Panc1 (cell line): ENCODE measurements at regions not wholly inside any gene's neighbourhood (a gene's known extent, or its start where the extent isn't known, plus 50 kb on each side); places are given as distances from the start of the nearest gene placed in this dataset.

Experiments
- ATAC-seq: fragments of 200-7000 bp; cut with Tn5 transposase; 2 replicates; pipeline ENCODE4 v1.9.1; 2020; ENCODE audit warnings: mild to moderate bottlenecking, moderate library complexity
- BruUV-seq: library from RNA; stranded (reverse); fragments of 400-500 nt; replicated peaks from 2 replicates; lab custom pipeline; 2021; lab: Mats Ljungman, UMichigan
- CTCF ChIA-PET: fragments of 300-600 bp; sonication (Branson Sonifier 250); formaldehyde crosslinking; loops from one replicate; lab custom pipeline; 2022; ENCODE audit warnings: antibody characterized with exemption; lab: Charles Lee
- POLR2A ChIA-PET: fragments of 300-600 bp; sonication (Branson Sonifier 250); formaldehyde crosslinking; loops from one replicate; lab custom pipeline; 2022; ENCODE audit warnings: antibody characterized with exemption; lab: Charles Lee
- DNase-seq: peaks from one replicate; pipeline ENCODE4 v3.0.0-alpha.2; 2010; ENCODE audit warnings: low read depth, low spot score
- H3K27ac ChIP-seq: 2 replicates; pipeline ENCODE4 v1.5.1; 2011; ENCODE audit warnings: mild to moderate bottlenecking, low read length, inconsistent platforms
- H3K27me3 ChIP-seq: fragments of 200-500 bp; sonication (Bioruptor generic); 2 replicates; pipeline ENCODE4 v1.6.0; 2014; ENCODE audit warnings: low read length, inconsistent platforms; ENCODE audit not compliant: control insufficient read depth, insufficient read depth
- H3K36me3 ChIP-seq: fragments of 200-500 bp; sonication (Bioruptor generic); 2 replicates; pipeline ENCODE4 v1.5.1; 2014; ENCODE audit warnings: inconsistent platforms, mild to moderate bottlenecking, low read length, moderate library complexity; ENCODE audit not compliant: control insufficient read depth, insufficient read depth
- H3K4me1 ChIP-seq: 2 replicates; pipeline ENCODE4 v1.5.1; 2011; ENCODE audit warnings: inconsistent platforms, mild to moderate bottlenecking, low read length, moderate library complexity; ENCODE audit not compliant: control insufficient read depth, insufficient read depth
- H3K4me3 ChIP-seq, 2 experiments: 2 replicates each; pipeline ENCODE4 v1.5.1; 2011 to 2012; ENCODE audit warnings: low read depth in 2 of 2, low read length in 2 of 2, mild to moderate bottlenecking in 2 of 2, inconsistent platforms in 1 of 2, moderate library complexity in 1 of 2
- H3K9me3 ChIP-seq: fragments of 200-500 bp; sonication (Bioruptor generic); 2 replicates; pipeline ENCODE4 v1.5.1; 2014; ENCODE audit warnings: low read depth, mild to moderate bottlenecking, inconsistent platforms, low read length, moderate library complexity; ENCODE audit not compliant: control insufficient read depth, insufficient read depth
- POLR2AphosphoS5 ChIP-seq: IDR thresholded peaks from 2 replicates; pipeline ENCODE4 v1.6.1; 2012; ENCODE audit warnings: mild to moderate bottlenecking, low read depth, low read length, moderate library complexity
- SIN3A ChIP-seq: IDR thresholded peaks from 2 replicates; pipeline ENCODE4 v1.6.1; 2012; ENCODE audit warnings: low read depth, mild to moderate bottlenecking, low read length, moderate library complexity, borderline replicate concordance; ENCODE audit not compliant: insufficient read depth
- TCF7L2 ChIP-seq: IDR thresholded peaks from 2 replicates; pipeline ENCODE4 v1.6.1; 2011; ENCODE audit warnings: mild to moderate bottlenecking, low read depth, low read length, inconsistent platforms
- in situ Hi-C: cut with HindIII; loops from 2 replicates; pipeline ENCODE4 v1.10.0; 2016; ENCODE audit warnings: low sequenced_read_pairs, low pct_unique_long_range_greater_than_20kb
- intact Hi-C: fragments of 100-400 bp; cut with micrococcal nuclease; formaldehyde crosslinking; loops from one replicate; pipeline ENCODE4 v1.10.0; 2022; ENCODE audit not compliant: unreplicated experiment
- TF ChIP-seq, protein P1 (sequence below), 2 experiments: IDR thresholded peaks; 2 replicates each; pipeline ENCODE4 v1.6.1; 2011 to 2012; ENCODE audit warnings: low read depth in 2 of 2, control low read depth in 1 of 2, low read length in 1 of 2, mild to moderate bottlenecking in 1 of 2, moderate library complexity in 1 of 2; ENCODE audit not compliant: insufficient read depth in 1 of 2
- TF ChIP-seq, protein P2 (sequence below): fragments of 450-650 bp; IDR thresholded peaks from 2 replicates; pipeline ENCODE4 v1.5.1; 2017; ENCODE audit warnings: mild to moderate bottlenecking

DNA sequence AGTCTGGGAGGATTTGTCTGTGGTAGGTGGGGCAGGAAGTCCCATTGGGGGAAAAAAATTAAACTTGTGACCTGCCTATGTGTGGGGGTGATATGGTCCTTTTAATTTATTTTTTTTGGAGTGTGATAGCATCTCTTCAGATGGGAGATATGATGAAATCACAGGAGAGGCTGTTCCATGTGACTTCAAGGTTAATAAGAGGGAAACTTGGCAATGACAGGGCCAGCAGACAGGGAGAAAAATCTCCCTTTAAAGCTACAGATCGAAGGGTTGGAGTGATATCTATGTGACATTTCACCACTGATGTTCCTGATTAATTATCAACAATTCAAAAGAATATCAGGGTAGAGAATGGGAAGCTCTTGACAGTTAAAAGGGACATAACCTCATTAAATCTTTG, 886.9 kb downstream of the TUSC7 start:
- H3K4me3 ChIP-seq: no peak overlapping the region
- ChIA-PET CTCF (interaction anchor here (0.6 kb wide), 1 partner anchor 614 kb away, joined by 4 read pairs; no protein-coding TSS in a partner anchor), POLR2A (no interaction called here)
- no TSS peak for BruUV-seq
- H3K4me1 ChIP-seq: no peaks in the 10 kb centered on the region
- intact Hi-C loops: no loop called here
- H3K36me3 ChIP-seq: no peaks in the 10 kb centered on the region
- no peaks in the 10 kb centered on the region for H3K9me3 ChIP-seq
- ATAC-seq (no peak), DNase-seq (no peak)
- no peak overlapping the region for H3K27ac ChIP-seq
- no peaks in the 10 kb centered on the region for H3K27me3 ChIP-seq
- TF ChIP-seq, protein P1, sequence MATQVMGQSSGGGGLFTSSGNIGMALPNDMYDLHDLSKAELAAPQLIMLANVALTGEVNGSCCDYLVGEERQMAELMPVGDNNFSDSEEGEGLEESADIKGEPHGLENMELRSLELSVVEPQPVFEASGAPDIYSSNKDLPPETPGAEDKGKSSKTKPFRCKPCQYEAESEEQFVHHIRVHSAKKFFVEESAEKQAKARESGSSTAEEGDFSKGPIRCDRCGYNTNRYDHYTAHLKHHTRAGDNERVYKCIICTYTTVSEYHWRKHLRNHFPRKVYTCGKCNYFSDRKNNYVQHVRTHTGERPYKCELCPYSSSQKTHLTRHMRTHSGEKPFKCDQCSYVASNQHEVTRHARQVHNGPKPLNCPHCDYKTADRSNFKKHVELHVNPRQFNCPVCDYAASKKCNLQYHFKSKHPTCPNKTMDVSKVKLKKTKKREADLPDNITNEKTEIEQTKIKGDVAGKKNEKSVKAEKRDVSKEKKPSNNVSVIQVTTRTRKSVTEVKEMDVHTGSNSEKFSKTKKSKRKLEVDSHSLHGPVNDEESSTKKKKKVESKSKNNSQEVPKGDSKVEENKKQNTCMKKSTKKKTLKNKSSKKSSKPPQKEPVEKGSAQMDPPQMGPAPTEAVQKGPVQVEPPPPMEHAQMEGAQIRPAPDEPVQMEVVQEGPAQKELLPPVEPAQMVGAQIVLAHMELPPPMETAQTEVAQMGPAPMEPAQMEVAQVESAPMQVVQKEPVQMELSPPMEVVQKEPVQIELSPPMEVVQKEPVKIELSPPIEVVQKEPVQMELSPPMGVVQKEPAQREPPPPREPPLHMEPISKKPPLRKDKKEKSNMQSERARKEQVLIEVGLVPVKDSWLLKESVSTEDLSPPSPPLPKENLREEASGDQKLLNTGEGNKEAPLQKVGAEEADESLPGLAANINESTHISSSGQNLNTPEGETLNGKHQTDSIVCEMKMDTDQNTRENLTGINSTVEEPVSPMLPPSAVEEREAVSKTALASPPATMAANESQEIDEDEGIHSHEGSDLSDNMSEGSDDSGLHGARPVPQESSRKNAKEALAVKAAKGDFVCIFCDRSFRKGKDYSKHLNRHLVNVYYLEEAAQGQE (IDR thresholded peaks at IDR 0.05; ENCODE audit: insufficient read depth in 1 of 2, low read depth in 2 of 2, low read length in 1 of 2): no peak
- TF ChIP-seq, protein P2, sequence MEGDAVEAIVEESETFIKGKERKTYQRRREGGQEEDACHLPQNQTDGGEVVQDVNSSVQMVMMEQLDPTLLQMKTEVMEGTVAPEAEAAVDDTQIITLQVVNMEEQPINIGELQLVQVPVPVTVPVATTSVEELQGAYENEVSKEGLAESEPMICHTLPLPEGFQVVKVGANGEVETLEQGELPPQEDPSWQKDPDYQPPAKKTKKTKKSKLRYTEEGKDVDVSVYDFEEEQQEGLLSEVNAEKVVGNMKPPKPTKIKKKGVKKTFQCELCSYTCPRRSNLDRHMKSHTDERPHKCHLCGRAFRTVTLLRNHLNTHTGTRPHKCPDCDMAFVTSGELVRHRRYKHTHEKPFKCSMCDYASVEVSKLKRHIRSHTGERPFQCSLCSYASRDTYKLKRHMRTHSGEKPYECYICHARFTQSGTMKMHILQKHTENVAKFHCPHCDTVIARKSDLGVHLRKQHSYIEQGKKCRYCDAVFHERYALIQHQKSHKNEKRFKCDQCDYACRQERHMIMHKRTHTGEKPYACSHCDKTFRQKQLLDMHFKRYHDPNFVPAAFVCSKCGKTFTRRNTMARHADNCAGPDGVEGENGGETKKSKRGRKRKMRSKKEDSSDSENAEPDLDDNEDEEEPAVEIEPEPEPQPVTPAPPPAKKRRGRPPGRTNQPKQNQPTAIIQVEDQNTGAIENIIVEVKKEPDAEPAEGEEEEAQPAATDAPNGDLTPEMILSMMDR: no peak
- TF ChIP-seq SIN3A (no peak), POLR2AphosphoS5 (no peak), TCF7L2 (no peak)
- in situ Hi-C loops: no loop called here

DNA sequence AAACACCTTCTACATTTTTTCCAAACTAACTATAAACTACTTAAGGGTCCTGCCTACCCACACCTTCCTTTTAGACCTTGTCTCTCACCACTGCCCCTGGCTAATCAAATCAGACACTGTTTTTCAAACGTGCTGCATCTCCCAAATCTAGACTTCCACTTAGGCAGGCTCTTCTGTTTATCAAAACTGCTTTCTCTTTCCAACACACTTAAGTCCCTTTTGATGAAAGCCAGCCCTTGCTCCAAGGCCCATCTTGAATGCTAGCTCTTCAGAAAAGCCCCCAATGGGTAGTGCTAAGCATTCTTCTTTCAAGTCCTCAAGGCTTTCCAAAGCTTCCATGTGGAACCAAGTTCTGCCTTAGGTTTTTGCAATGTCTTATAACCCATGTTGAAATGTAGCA, 888.3 kb downstream of the TUSC7 start:
- no peak overlapping the region for H3K4me3 ChIP-seq
- no peaks in the 10 kb centered on the region for H3K4me1 ChIP-seq
- intact Hi-C loops (no loop called here), in situ Hi-C loops (no loop called here)
- ATAC-seq: no peak
- H3K36me3 ChIP-seq: no peaks in the 10 kb centered on the region
- no peaks in the 10 kb centered on the region for H3K27me3 ChIP-seq
- no peak for TF ChIP-seq POLR2AphosphoS5
- TF ChIP-seq TCF7L2: no peak
- no peak for TF ChIP-seq SIN3A
- TF ChIP-seq, protein P1 (IDR thresholded peaks at IDR 0.05; ENCODE audit: insufficient read depth in 1 of 2, low read depth in 2 of 2, low read length in 1 of 2): no peak
- TF ChIP-seq, protein P2: no peak
- no peak overlapping the region for H3K27ac ChIP-seq
- BruUV-seq: no TSS peak
- DNase-seq: no peak
- H3K9me3 ChIP-seq: no peaks in the 10 kb centered on the region
- ChIA-PET CTCF (no interaction called here), POLR2A (no interaction called here)
